ENCODE measurements at regions not wholly inside any gene's neighbourhood (a gene's known extent, or its start where the extent isn't known, plus 50 kb on each side); places are given as distances from the start of the nearest gene placed in this dataset.

- FAIRE-seq, result no peak
Measured at GRCh38 chr2:60044484-60044883, 509.0 kb downstream of the BCL11A start.

GRCh38 chr2:60042023-60042422, 511.4 kb downstream of the BCL11A start:
- no peak for FAIRE-seq

- no peak for FAIRE-seq
Measured at GRCh38 chr2:60033325-60033724, 520.1 kb downstream of the BCL11A start.

GRCh38 chr2:60029566-60029883, 523.9 kb downstream of the BCL11A start:
- no peak for FAIRE-seq

GRCh38 chr2:60028849-60029565, 524.4 kb downstream of the BCL11A start:
- no peak for FAIRE-seq

- FAIRE-seq, result no peak
Measured at GRCh38 chr2:60025496-60025895, 528.0 kb downstream of the BCL11A start.

GRCh38 chr2:60023256-60023985, 530.0 kb downstream of the BCL11A start:
- FAIRE-seq, result no peak

GRCh38 chr2:60007671-60008070, 545.8 kb downstream of the BCL11A start:
- no peak for FAIRE-seq

- no peak for FAIRE-seq
Measured at GRCh38 chr2:60003076-60003475, 550.4 kb downstream of the BCL11A start.

GRCh38 chr2:60002183-60002867, 551.1 kb downstream of the BCL11A start:
- FAIRE-seq, result no peak

- no peak for FAIRE-seq
Measured at GRCh38 chr2:60000686-60001085, 552.8 kb downstream of the BCL11A start.

- no peak for FAIRE-seq
Measured at GRCh38 chr2:59998324-59998723, 555.1 kb downstream of the BCL11A start.

- FAIRE-seq, result no peak
Measured at GRCh38 chr2:59997371-59997770, 556.1 kb downstream of the BCL11A start.

- no peak for FAIRE-seq
Measured at GRCh38 chr2:59996855-59997254, 556.6 kb downstream of the BCL11A start.

GRCh38 chr2:59993726-59994125, 559.7 kb downstream of the BCL11A start:
- no peak for FAIRE-seq

- FAIRE-seq, result no peak
Measured at GRCh38 chr2:59988341-59988740, 565.1 kb downstream of the BCL11A start.

GRCh38 chr2:59986511-59986910, 566.9 kb downstream of the BCL11A start:
- FAIRE-seq, result no peak

GRCh38 chr2:59985923-59986322, 567.5 kb downstream of the BCL11A start:
- FAIRE-seq, result no peak

GRCh38 chr2:59974051-59974766, 579.2 kb downstream of the BCL11A start:
- FAIRE-seq, result no peak

- no peak for FAIRE-seq
Measured at GRCh38 chr2:59969161-59969560, 584.3 kb downstream of the BCL11A start.

- no peak for FAIRE-seq
Measured at GRCh38 chr2:59968441-59968840, 585.0 kb downstream of the BCL11A start.

GRCh38 chr2:59967691-59968090, 585.8 kb downstream of the BCL11A start:
- FAIRE-seq, result no peak

- no peak for FAIRE-seq
Measured at GRCh38 chr2:59963157-59963556, 590.3 kb downstream of the BCL11A start.

All from islet of Langerhans (tissue), 1 donor.